ENCODE measurements at regions not wholly inside any gene's neighbourhood (a gene's known extent, or its start where the extent isn't known, plus 50 kb on each side); places are given as distances from the start of the nearest gene placed in this dataset.

- DNase-seq: no peak
- Histone ChIP-seq H3K4me3 (ENCODE audit: low read depth, low read length) (no peak overlapping the region), H3K27me3 (replicated peaks) (no peaks in the 10 kb centered on the region), H3K27ac (no peak overlapping the region), H3K36me3 (replicated peaks) (no peaks in the 10 kb centered on the region)
- in situ Hi-C loops (cut with HindIII; ENCODE audit: low pct_ligation_motif_present, low sequenced_read_pairs): no loop called here
- no peak for TF ChIP-seq CTCF (IDR thresholded peaks at IDR 0.05; ENCODE audit: low read depth, low read length, missing control alignments)
Measured at GRCh38 chr9:129254566-129255287, 76.7 kb upstream of the IER5L start.

- Histone ChIP-seq H3K27me3 (replicated peaks) (no peaks in the 10 kb centered on the region), H3K36me3 (replicated peaks) (no peaks in the 10 kb centered on the region), H3K4me3 (ENCODE audit: low read depth, low read length) (no peak overlapping the region), H3K27ac (no peak overlapping the region)
- in situ Hi-C loops (cut with HindIII; ENCODE audit: low pct_ligation_motif_present, low sequenced_read_pairs): no loop called here
- DNase-seq: peak; percentile 52
- no peak for TF ChIP-seq CTCF (IDR thresholded peaks at IDR 0.05; ENCODE audit: low read depth, low read length, missing control alignments)
Measured at GRCh38 chr9:129253803-129254381, 75.8 kb upstream of the IER5L start.

DNA sequence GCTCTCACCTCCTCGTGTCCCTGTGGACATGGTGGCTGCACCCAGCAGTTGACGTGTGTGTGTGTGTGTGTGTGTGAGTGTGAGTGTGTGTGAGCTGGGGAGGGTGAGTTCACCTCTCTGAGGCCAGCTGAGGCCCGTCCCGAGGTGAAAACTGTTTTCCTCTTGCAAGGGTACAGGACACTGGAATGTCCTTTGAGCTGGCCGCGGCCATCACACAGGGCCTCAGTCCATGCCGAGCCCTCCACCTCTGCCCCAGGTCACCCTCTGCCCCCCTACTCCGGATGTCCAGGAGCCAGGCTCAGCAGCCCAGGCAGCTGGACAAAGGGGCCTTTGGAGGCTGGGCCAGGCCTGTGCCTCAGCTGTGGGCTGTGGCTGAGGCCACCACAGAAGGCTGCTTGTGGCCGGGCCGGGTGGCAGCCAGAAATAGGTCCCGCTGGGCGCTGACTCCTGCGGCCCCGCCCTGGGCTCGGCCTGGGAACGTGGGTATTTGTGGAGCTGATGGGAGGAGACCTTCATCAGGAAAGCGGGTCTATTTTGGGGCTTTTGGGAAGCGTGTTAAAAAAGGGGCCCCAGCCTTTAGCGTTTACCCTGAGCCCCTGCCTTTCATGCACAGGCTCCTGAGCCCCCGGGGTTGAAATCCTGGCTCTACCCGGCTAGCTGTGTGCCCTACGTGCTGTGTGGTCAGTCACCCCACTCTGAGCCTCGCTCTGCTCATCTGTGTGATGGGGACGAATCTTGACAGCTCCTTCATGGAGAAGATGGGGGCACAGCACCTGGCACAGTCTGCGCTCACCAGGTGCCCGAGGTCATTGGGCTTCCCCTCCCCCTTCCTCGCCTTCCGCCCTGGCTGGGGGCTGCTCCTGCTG is 75.1 kb upstream of the IER5L start:
- no peaks in the 10 kb centered on the region for H3K36me3 ChIP-seq (replicated peaks)
- in situ Hi-C loops (cut with HindIII; ENCODE audit: low pct_ligation_motif_present, low sequenced_read_pairs): no loop called here
- no peaks in the 10 kb centered on the region for H3K27me3 ChIP-seq (replicated peaks)
- DNase-seq: no peak
- no peak for TF ChIP-seq CTCF (IDR thresholded peaks at IDR 0.05; ENCODE audit: low read depth, low read length, missing control alignments)
- H3K27ac ChIP-seq: no peak overlapping the region
- H3K4me3 ChIP-seq (ENCODE audit: low read depth, low read length): no peak overlapping the region

GRCh38 chr9:129250786-129251185 is 72.7 kb upstream of the IER5L start:
- Histone ChIP-seq H3K4me3 (ENCODE audit: low read depth, low read length) (no peak overlapping the region), H3K36me3 (replicated peaks) (no peaks in the 10 kb centered on the region), H3K27ac (no peak overlapping the region), H3K27me3 (replicated peaks) (no peaks in the 10 kb centered on the region)
- in situ Hi-C loops (cut with HindIII; ENCODE audit: low pct_ligation_motif_present, low sequenced_read_pairs): no loop called here
- no peak for TF ChIP-seq CTCF (IDR thresholded peaks at IDR 0.05; ENCODE audit: low read depth, low read length, missing control alignments)
- peak; percentile 24 for DNase-seq

- no peak for TF ChIP-seq CTCF (IDR thresholded peaks at IDR 0.05; ENCODE audit: low read depth, low read length, missing control alignments)
- H3K27me3 ChIP-seq (replicated peaks): no peaks in the 10 kb centered on the region
- no peak overlapping the region for H3K27ac ChIP-seq
- no peak for DNase-seq
- in situ Hi-C loops (cut with HindIII; ENCODE audit: low pct_ligation_motif_present, low sequenced_read_pairs): no loop called here
- H3K36me3 ChIP-seq (replicated peaks): no peaks in the 10 kb centered on the region
- no peak overlapping the region for H3K4me3 ChIP-seq (ENCODE audit: low read depth, low read length)
Measured at GRCh38 chr9:129247285-129248153, 69.5 kb upstream of the IER5L start.

All from brain microvascular endothelial cell (primary cell).